MCF 10A (cell line): ENCODE measurements at regions not wholly inside any gene's neighbourhood (a gene's known extent, or its start where the extent isn't known, plus 50 kb on each side); places are given as distances from the start of the nearest gene placed in this dataset.

Experiments
- BruUV-seq: library from RNA; stranded (reverse); fragments of 400-500 nt; replicated peaks from 2 replicates; lab custom pipeline; 2021; lab: Mats Ljungman, UMichigan
- CTCF ChIA-PET: fragments of 300-600 bp; sonication (Branson Sonifier 250); formaldehyde crosslinking; extraction: SDS; loops from one replicate; lab custom pipeline; 2021; ENCODE audit warnings: antibody characterized with exemption, inconsistent platforms; lab: Yijun Ruan, JAX
- POLR2A ChIA-PET: fragments of 300-600, 350-650 bp; sonication (Branson Sonifier 250); formaldehyde crosslinking; extraction: SDS; loops from one replicate; lab custom pipeline; 2020; ENCODE audit warnings: antibody characterized with exemption, inconsistent platforms; lab: Yijun Ruan, JAX
- DNase-seq: peaks from one replicate; pipeline ENCODE4 v3.0.0-alpha.2; 2018; ENCODE audit not compliant: unreplicated experiment
- H3K27ac Mint-ChIP-seq: one replicate; pipeline ENCODE4 v1.8.0; 2022; ENCODE audit warnings: mild to moderate bottlenecking, low read depth, mixed read lengths; ENCODE audit not compliant: unreplicated experiment
- H3K27me3 Mint-ChIP-seq: one replicate; pipeline ENCODE4 v1.8.0; 2022; ENCODE audit warnings: mixed read lengths; ENCODE audit not compliant: insufficient read depth, unreplicated experiment
- H3K36me3 Mint-ChIP-seq: one replicate; pipeline ENCODE4 v1.8.0; 2022; ENCODE audit warnings: mild to moderate bottlenecking, moderate library complexity, mixed read lengths; ENCODE audit not compliant: insufficient read depth, unreplicated experiment
- H3K4me1 Mint-ChIP-seq: one replicate; pipeline ENCODE4 v1.8.0; 2022; ENCODE audit warnings: mixed read lengths; ENCODE audit not compliant: insufficient read depth, unreplicated experiment
- H3K4me3 Mint-ChIP-seq: one replicate; pipeline ENCODE4 v1.8.0; 2022; ENCODE audit warnings: mild to moderate bottlenecking, moderate library complexity, mixed read lengths; ENCODE audit not compliant: unreplicated experiment
- H3K9me3 Mint-ChIP-seq: one replicate; pipeline ENCODE4 v1.8.0; 2022; ENCODE audit warnings: mixed read lengths; ENCODE audit not compliant: unreplicated experiment
- CTCF ChIP-seq: fragments of 200-600 bp; IDR thresholded peaks from one replicate; pipeline ENCODE4 v1.8.0; 2022; ENCODE audit warnings: antibody characterized with exemption, mild to moderate bottlenecking; ENCODE audit not compliant: unreplicated experiment
- intact Hi-C: fragments of 100-400 bp; cut with micrococcal nuclease; formaldehyde crosslinking; loops from 2 replicates; pipeline ENCODE4 v1.14.1; 2022

- ChIA-PET CTCF (no interaction called here), POLR2A (interaction anchor here (0.6 kb wide), 1 partner anchor 323 kb away, joined by 4 read pairs; no protein-coding TSS in a partner anchor)
- H3K4me1 Mint-ChIP-seq = no peaks in the 10 kb centered on the region
- no peaks in the 10 kb centered on the region for H3K36me3 Mint-ChIP-seq
- no peak for DNase-seq
- no TSS peak for BruUV-seq
- no peaks in the 10 kb centered on the region for H3K27me3 Mint-ChIP-seq
- no peak overlapping the region for H3K4me3 Mint-ChIP-seq
- no peak for TF ChIP-seq CTCF
- H3K27ac Mint-ChIP-seq = no peak overlapping the region
- intact Hi-C loops = no loop called here
- no peaks in the 10 kb centered on the region for H3K9me3 Mint-ChIP-seq
These were observed 88.2 kb upstream of the OLFM3 start for GRCh38 chr1:102084771-102085535.

GRCh38 chr1:102083192-102083591 is 86.5 kb upstream of the OLFM3 start:
- no peak overlapping the region for H3K4me3 Mint-ChIP-seq
- no peaks in the 10 kb centered on the region for H3K9me3 Mint-ChIP-seq
- ChIA-PET CTCF (no interaction called here), POLR2A (no interaction called here)
- DNase-seq = no peak
- H3K27me3 Mint-ChIP-seq = no peaks in the 10 kb centered on the region
- no peaks in the 10 kb centered on the region for H3K36me3 Mint-ChIP-seq
- BruUV-seq = no TSS peak
- intact Hi-C loops = no loop called here
- TF ChIP-seq CTCF = no peak
- no peak overlapping the region for H3K27ac Mint-ChIP-seq
- no peaks in the 10 kb centered on the region for H3K4me1 Mint-ChIP-seq

DNA sequence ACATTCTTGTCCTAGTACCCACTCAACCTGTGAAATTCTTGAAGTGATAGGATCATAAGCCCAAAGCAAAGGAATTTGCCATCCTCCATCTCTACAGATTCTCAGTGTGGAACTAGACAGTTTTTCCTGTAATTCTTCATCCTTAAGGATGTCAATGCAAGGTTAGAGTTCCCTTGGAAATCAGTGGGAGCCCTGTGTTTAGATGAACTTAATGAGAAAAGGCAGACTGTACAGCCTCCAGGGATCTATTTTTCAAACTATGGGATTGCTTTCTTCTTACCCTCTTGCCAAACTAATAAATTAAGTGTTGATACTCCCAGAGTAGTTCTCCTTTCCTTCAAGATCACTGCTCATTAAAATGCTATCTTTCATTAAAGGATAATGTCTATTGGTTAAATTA is 78.1 kb upstream of the OLFM3 start:
- POLR2A ChIA-PET = no interaction called here
- TF ChIP-seq CTCF = no peak
- no peaks in the 10 kb centered on the region for H3K27me3 Mint-ChIP-seq
- BruUV-seq = no TSS peak
- CTCF ChIA-PET = interaction anchor here (0.8 kb wide), 1 partner anchor 30 kb away, joined by 3 read pairs; no protein-coding TSS in a partner anchor
- no peak for DNase-seq
- H3K4me1 Mint-ChIP-seq = no peaks in the 10 kb centered on the region
- H3K27ac Mint-ChIP-seq = no peak overlapping the region
- peaks cover 8% of the 10 kb centered on the region for H3K9me3 Mint-ChIP-seq
- no peak overlapping the region for H3K4me3 Mint-ChIP-seq
- intact Hi-C loops = no loop called here
- H3K36me3 Mint-ChIP-seq = no peaks in the 10 kb centered on the region

DNA sequence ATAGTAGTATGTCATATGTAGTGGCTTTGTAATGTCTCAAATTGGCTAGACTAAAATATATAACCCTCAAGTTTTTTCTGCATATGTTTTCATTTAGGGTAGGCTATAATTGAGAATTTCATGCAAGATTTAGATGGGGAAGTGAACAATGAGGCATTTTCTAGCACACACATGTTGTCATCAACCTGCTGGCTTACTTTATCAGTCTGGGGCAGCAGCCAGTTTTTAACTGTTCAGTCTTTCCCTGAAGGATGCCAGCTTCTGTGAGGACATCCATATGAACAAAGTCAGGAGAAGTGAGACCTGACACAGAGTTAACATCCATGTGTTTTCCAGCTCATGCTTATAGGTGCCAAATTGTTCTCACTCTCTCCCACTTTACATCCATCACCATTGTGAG is 74.7 kb upstream of the OLFM3 start:
- no peak for DNase-seq
- no TSS peak for BruUV-seq
- no peak overlapping the region for H3K4me3 Mint-ChIP-seq
- H3K9me3 Mint-ChIP-seq = peaks cover 8% of the 10 kb centered on the region
- no peaks in the 10 kb centered on the region for H3K4me1 Mint-ChIP-seq
- CTCF ChIA-PET = interaction anchor here (0.5 kb wide), 1 partner anchor 50 kb away, joined by 3 read pairs; no protein-coding TSS in a partner anchor
- intact Hi-C loops = no loop called here
- POLR2A ChIA-PET = no interaction called here
- H3K27ac Mint-ChIP-seq = no peak overlapping the region
- H3K36me3 Mint-ChIP-seq = no peaks in the 10 kb centered on the region
- H3K27me3 Mint-ChIP-seq = no peaks in the 10 kb centered on the region
- no peak for TF ChIP-seq CTCF
